22Rv1 (cell line): ENCODE measurements at regions not wholly inside any gene's neighbourhood (a gene's known extent, or its start where the extent isn't known, plus 50 kb on each side); places are given as distances from the start of the nearest gene placed in this dataset.

Source experiments
- ZFX ChIP-seq: fragments of 450-650 bp; IDR thresholded peaks from 2 replicates; pipeline ENCODE4 v1.6.1; 2017; ENCODE audit warnings: antibody characterized with exemption, borderline replicate concordance
- TF ChIP-seq, protein P1 (sequence below): fragments of 450-650 bp; IDR thresholded peaks from 2 replicates; pipeline ENCODE4 v1.5.1; 2017; ENCODE audit warnings: mild to moderate bottlenecking

DNA sequence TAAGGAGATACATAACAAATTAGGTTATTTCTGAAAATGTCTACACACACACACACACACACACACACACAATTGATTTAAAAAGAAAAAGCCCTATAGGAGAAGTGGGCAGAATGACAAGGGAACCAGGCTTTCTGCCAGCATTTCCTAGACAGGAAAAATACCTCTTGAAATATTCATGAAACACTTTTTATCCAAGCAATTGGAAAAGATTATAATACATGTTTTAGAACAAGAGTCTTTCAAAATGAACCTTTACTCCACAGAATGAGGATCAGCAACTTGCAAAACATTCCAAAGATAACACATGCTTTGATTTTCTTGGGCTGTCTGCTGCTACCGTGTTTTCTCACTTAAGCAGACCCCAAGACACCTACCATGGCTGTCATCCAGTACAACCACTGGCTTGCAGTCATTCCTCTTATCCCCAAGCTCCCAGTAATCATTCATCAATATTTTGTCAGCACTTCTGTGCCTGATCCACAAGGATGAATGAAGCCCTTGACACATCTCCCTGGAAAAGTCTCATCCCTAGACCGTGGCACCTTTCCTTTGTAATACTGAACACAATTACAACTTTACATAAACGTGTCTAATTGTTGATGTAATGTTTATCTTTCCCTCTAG lies 717.1 kb upstream of the ZNF608 start:
- TF ChIP-seq, protein P1, sequence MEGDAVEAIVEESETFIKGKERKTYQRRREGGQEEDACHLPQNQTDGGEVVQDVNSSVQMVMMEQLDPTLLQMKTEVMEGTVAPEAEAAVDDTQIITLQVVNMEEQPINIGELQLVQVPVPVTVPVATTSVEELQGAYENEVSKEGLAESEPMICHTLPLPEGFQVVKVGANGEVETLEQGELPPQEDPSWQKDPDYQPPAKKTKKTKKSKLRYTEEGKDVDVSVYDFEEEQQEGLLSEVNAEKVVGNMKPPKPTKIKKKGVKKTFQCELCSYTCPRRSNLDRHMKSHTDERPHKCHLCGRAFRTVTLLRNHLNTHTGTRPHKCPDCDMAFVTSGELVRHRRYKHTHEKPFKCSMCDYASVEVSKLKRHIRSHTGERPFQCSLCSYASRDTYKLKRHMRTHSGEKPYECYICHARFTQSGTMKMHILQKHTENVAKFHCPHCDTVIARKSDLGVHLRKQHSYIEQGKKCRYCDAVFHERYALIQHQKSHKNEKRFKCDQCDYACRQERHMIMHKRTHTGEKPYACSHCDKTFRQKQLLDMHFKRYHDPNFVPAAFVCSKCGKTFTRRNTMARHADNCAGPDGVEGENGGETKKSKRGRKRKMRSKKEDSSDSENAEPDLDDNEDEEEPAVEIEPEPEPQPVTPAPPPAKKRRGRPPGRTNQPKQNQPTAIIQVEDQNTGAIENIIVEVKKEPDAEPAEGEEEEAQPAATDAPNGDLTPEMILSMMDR: no peak
- TF ChIP-seq ZFX: no peak
